HEK293T (cell line): ENCODE measurements at regions not wholly inside any gene's neighbourhood (a gene's known extent, or its start where the extent isn't known, plus 50 kb on each side); places are given as distances from the start of the nearest gene placed in this dataset.

Source experiments
- NFRKB ChIP-seq: fragments of 450-650 bp; IDR thresholded peaks from 2 replicates; pipeline ENCODE4 v1.6.1; 2016; ENCODE audit warnings: mild to moderate bottlenecking, moderate library complexity
- SP1 ChIP-seq: fragments of 450-650 bp; IDR thresholded peaks from 2 replicates; pipeline ENCODE4 v1.6.1; 2017
- ZNF384 ChIP-seq: fragments of 450-650 bp; IDR thresholded peaks from 2 replicates; pipeline ENCODE4 v1.6.1; 2016

GRCh38 chr2:41917587-41917986 is 130.2 kb upstream of the PKDCC start:
- TF ChIP-seq NFRKB = no peak
- TF ChIP-seq ZNF384 = no peak
- TF ChIP-seq SP1 = no peak
